ENCODE measurements at regions not wholly inside any gene's neighbourhood (a gene's known extent, or its start where the extent isn't known, plus 50 kb on each side); places are given as distances from the start of the nearest gene placed in this dataset.

- TF ChIP-seq CTCF (IDR thresholded peaks at IDR 0.05; ENCODE audit: borderline replicate concordance, extremely low read depth, low read length, poor library complexity, severe bottlenecking) (no peak), EZH2 (IDR thresholded peaks at IDR 0.05; ENCODE audit: borderline replicate concordance, low read depth, low read length, severe bottlenecking) (no peak)
These were observed 190.7 kb downstream of the C7orf25 start for GRCh38 chr7:42720991-42721796.

Data from DND-41 (cell line).